HUES6 (cell line): ENCODE measurements at regions not wholly inside any gene's neighbourhood (a gene's known extent, or its start where the extent isn't known, plus 50 kb on each side); places are given as distances from the start of the nearest gene placed in this dataset.

ENCODE experiments used
- H3K27ac ChIP-seq: 2 replicates; pipeline ENCODE4 v1.7.0; 2013; ENCODE audit warnings: low read depth, mild to moderate bottlenecking, low read length, inconsistent platforms
- H3K27me3 ChIP-seq: 2 replicates; pipeline ENCODE4 v1.6.1; 2013; ENCODE audit warnings: low read length; ENCODE audit not compliant: control insufficient read depth, insufficient read depth
- H3K36me3 ChIP-seq: 2 replicates; pipeline ENCODE4 v1.6.1; 2013; ENCODE audit warnings: low read length; ENCODE audit not compliant: control insufficient read depth, insufficient read depth
- H3K4me1 ChIP-seq: 2 replicates; pipeline ENCODE4 v1.6.1; 2013; ENCODE audit warnings: low read length; ENCODE audit not compliant: control insufficient read depth, insufficient read depth
- H3K4me3 ChIP-seq: 2 replicates; pipeline ENCODE4 v1.5.1; 2013; ENCODE audit warnings: low read depth, low read length
- H3K9ac ChIP-seq: one replicate; pipeline ENCODE4 v1.6.1; 2013; ENCODE audit warnings: mild to moderate bottlenecking, low read length
- H3K9me3 ChIP-seq: 2 replicates; pipeline ENCODE4 v1.6.1; 2013; ENCODE audit warnings: low read depth, low read length; ENCODE audit not compliant: control insufficient read depth, insufficient read depth

- Histone ChIP-seq H3K36me3 (no peaks in the 10 kb centered on the region), H3K9me3 (no peaks in the 10 kb centered on the region), H3K9ac (no peak overlapping the region), H3K27ac (no peak overlapping the region), H3K4me3 (no peak overlapping the region), H3K4me1 (no peaks in the 10 kb centered on the region), H3K27me3 (no peaks in the 10 kb centered on the region)
These were observed 461.3 kb downstream of the BCAT1 start for GRCh38 chr12:24487606-24488005.

- Histone ChIP-seq H3K9ac (no peak overlapping the region), H3K4me1 (0 out of 2 replicates have a peak, but pooled peaks cover 5% of the 10 kb centered on the region), H3K27me3 (no peaks in the 10 kb centered on the region), H3K36me3 (no peaks in the 10 kb centered on the region), H3K4me3 (no peak overlapping the region), H3K27ac (no peak overlapping the region), H3K9me3 (no peaks in the 10 kb centered on the region)
These were observed 465.2 kb downstream of the BCAT1 start for GRCh38 chr12:24483732-24484131.

GRCh38 chr12:24482882-24483604 is 465.9 kb downstream of the BCAT1 start:
- Histone ChIP-seq H3K9me3 (no peaks in the 10 kb centered on the region), H3K4me1 (0 out of 2 replicates have a peak, but pooled peaks cover 7% of the 10 kb centered on the region), H3K36me3 (no peaks in the 10 kb centered on the region), H3K9ac (no peak overlapping the region), H3K4me3 (no peak overlapping the region), H3K27ac (no peak overlapping the region), H3K27me3 (no peaks in the 10 kb centered on the region)

- no peaks in the 10 kb centered on the region for H3K36me3 ChIP-seq
- 0 out of 2 replicates have a peak, but pooled peaks cover 7% of the 10 kb centered on the region for H3K4me1 ChIP-seq
- H3K27ac ChIP-seq, result no peak overlapping the region
- H3K27me3 ChIP-seq, result no peaks in the 10 kb centered on the region
- H3K4me3 ChIP-seq, result no peak overlapping the region
- no peak overlapping the region for H3K9ac ChIP-seq
- H3K9me3 ChIP-seq, result no peaks in the 10 kb centered on the region
These were observed 466.9 kb downstream of the BCAT1 start for GRCh38 chr12:24482044-24482443.

- Histone ChIP-seq H3K4me1 (0 out of 2 replicates have a peak, but pooled peaks cover 7% of the 10 kb centered on the region), H3K9ac (no peak overlapping the region), H3K27ac (no peak overlapping the region), H3K27me3 (no peaks in the 10 kb centered on the region), H3K36me3 (no peaks in the 10 kb centered on the region), H3K4me3 (no peak overlapping the region), H3K9me3 (no peaks in the 10 kb centered on the region)
These were observed 468.0 kb downstream of the BCAT1 start for GRCh38 chr12:24480766-24481449.

GRCh38 chr12:24479131-24479530 is 469.8 kb downstream of the BCAT1 start:
- H3K4me3 ChIP-seq, result no peak overlapping the region
- no peaks in the 10 kb centered on the region for H3K36me3 ChIP-seq
- H3K27ac ChIP-seq, result no peak overlapping the region
- 0 out of 2 replicates have a peak, but pooled peaks cover 7% of the 10 kb centered on the region for H3K4me1 ChIP-seq
- H3K9ac ChIP-seq, result no peak overlapping the region
- H3K27me3 ChIP-seq, result no peaks in the 10 kb centered on the region
- H3K9me3 ChIP-seq, result no peaks in the 10 kb centered on the region

- H3K4me1 ChIP-seq, result 0 out of 2 replicates have a peak, but pooled peaks cover 7% of the 10 kb centered on the region
- no peaks in the 10 kb centered on the region for H3K27me3 ChIP-seq
- H3K9ac ChIP-seq, result no peak overlapping the region
- H3K27ac ChIP-seq, result no peak overlapping the region
- H3K36me3 ChIP-seq, result no peaks in the 10 kb centered on the region
- no peak overlapping the region for H3K4me3 ChIP-seq
- H3K9me3 ChIP-seq, result no peaks in the 10 kb centered on the region
These were observed 470.6 kb downstream of the BCAT1 start for GRCh38 chr12:24478254-24478653.

- Histone ChIP-seq H3K36me3 (no peaks in the 10 kb centered on the region), H3K27ac (no peak overlapping the region), H3K9ac (no peak overlapping the region), H3K27me3 (no peaks in the 10 kb centered on the region), H3K4me1 (0 out of 2 replicates have a peak, but pooled peaks cover 7% of the 10 kb centered on the region), H3K9me3 (no peaks in the 10 kb centered on the region), H3K4me3 (no peak overlapping the region)
These were observed 472.6 kb downstream of the BCAT1 start for GRCh38 chr12:24476310-24476709.

- H3K4me3 ChIP-seq, result no peak overlapping the region
- H3K4me1 ChIP-seq, result 0 out of 2 replicates have a peak, but pooled peaks cover 7% of the 10 kb centered on the region
- no peak overlapping the region for H3K9ac ChIP-seq
- no peaks in the 10 kb centered on the region for H3K9me3 ChIP-seq
- H3K27ac ChIP-seq, result no peak overlapping the region
- H3K27me3 ChIP-seq, result no peaks in the 10 kb centered on the region
- H3K36me3 ChIP-seq, result no peaks in the 10 kb centered on the region
These were observed 473.6 kb downstream of the BCAT1 start for GRCh38 chr12:24475337-24475736.

- no peaks in the 10 kb centered on the region for H3K36me3 ChIP-seq
- no peaks in the 10 kb centered on the region for H3K27me3 ChIP-seq
- H3K27ac ChIP-seq, result no peak overlapping the region
- no peaks in the 10 kb centered on the region for H3K4me1 ChIP-seq
- no peak overlapping the region for H3K4me3 ChIP-seq
- H3K9me3 ChIP-seq, result no peaks in the 10 kb centered on the region
- H3K9ac ChIP-seq, result no peak overlapping the region
These were observed 475.8 kb downstream of the BCAT1 start for GRCh38 chr12:24473097-24473496.

GRCh38 chr12:24470050-24470449 is 478.9 kb downstream of the BCAT1 start:
- H3K9me3 ChIP-seq, result no peaks in the 10 kb centered on the region
- H3K27me3 ChIP-seq, result no peaks in the 10 kb centered on the region
- no peak overlapping the region for H3K27ac ChIP-seq
- no peaks in the 10 kb centered on the region for H3K36me3 ChIP-seq
- H3K4me3 ChIP-seq, result no peak overlapping the region
- H3K9ac ChIP-seq, result no peak overlapping the region
- H3K4me1 ChIP-seq, result no peaks in the 10 kb centered on the region
